ENCODE measurements at regions not wholly inside any gene's neighbourhood (a gene's known extent, or its start where the extent isn't known, plus 50 kb on each side); places are given as distances from the start of the nearest gene placed in this dataset.

- TF ChIP-seq, protein P1, sequence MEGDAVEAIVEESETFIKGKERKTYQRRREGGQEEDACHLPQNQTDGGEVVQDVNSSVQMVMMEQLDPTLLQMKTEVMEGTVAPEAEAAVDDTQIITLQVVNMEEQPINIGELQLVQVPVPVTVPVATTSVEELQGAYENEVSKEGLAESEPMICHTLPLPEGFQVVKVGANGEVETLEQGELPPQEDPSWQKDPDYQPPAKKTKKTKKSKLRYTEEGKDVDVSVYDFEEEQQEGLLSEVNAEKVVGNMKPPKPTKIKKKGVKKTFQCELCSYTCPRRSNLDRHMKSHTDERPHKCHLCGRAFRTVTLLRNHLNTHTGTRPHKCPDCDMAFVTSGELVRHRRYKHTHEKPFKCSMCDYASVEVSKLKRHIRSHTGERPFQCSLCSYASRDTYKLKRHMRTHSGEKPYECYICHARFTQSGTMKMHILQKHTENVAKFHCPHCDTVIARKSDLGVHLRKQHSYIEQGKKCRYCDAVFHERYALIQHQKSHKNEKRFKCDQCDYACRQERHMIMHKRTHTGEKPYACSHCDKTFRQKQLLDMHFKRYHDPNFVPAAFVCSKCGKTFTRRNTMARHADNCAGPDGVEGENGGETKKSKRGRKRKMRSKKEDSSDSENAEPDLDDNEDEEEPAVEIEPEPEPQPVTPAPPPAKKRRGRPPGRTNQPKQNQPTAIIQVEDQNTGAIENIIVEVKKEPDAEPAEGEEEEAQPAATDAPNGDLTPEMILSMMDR (IDR thresholded peaks at IDR 0.05) = no peak
- no peak for TF ChIP-seq EP300 (IDR thresholded peaks at IDR 0.05)
- TF ChIP-seq POLR2AphosphoS5 (IDR thresholded peaks at IDR 0.05) = no peak
- TF ChIP-seq POLR2A (IDR thresholded peaks at IDR 0.05) = no peak
These were observed 84.5 kb downstream of the MAGEB17 start for GRCh38 chrX:16251782-16252181.
